ENCODE measurements at regions not wholly inside any gene's neighbourhood (a gene's known extent, or its start where the extent isn't known, plus 50 kb on each side); places are given as distances from the start of the nearest gene placed in this dataset.

GRCh38 chr6:156695742-156696141 is 81.4 kb upstream of the ARID1B start:
- no peak overlapping the region for H3K4me3 ChIP-seq (ENCODE audit: low read depth, low read length)
- no peak for TF ChIP-seq MYC (IDR thresholded peaks at IDR 0.05; ENCODE audit: low read depth, low read length)
- TF ChIP-seq CTCF (IDR thresholded peaks at IDR 0.05; ENCODE audit: low read depth, low read length), result no peak
- TF ChIP-seq MAX (IDR thresholded peaks at IDR 0.05; ENCODE audit: low read depth, low read length), result no peak
- no peak for TF ChIP-seq POLR2A (IDR thresholded peaks at IDR 0.05; ENCODE audit: extremely low read depth, insufficient read length)
- no peak for DNase-seq (ENCODE audit: low read depth)

GRCh38 chr6:156694679-156695078 is 82.5 kb upstream of the ARID1B start:
- TF ChIP-seq MAX (IDR thresholded peaks at IDR 0.05; ENCODE audit: low read depth, low read length) (no peak), MYC (IDR thresholded peaks at IDR 0.05; ENCODE audit: low read depth, low read length) (no peak), POLR2A (IDR thresholded peaks at IDR 0.05; ENCODE audit: extremely low read depth, insufficient read length) (no peak), CTCF (IDR thresholded peaks at IDR 0.05; ENCODE audit: low read depth, low read length) (no peak)

GRCh38 chr6:156691018-156691417 is 86.2 kb upstream of the ARID1B start:
- H3K4me3 ChIP-seq (ENCODE audit: low read depth, low read length), result no peak overlapping the region
- TF ChIP-seq MAX (IDR thresholded peaks at IDR 0.05; ENCODE audit: low read depth, low read length) (no peak), POLR2A (IDR thresholded peaks at IDR 0.05; ENCODE audit: extremely low read depth, insufficient read length) (no peak)
- DNase-seq (ENCODE audit: low read depth), result no peak

More at GRCh38 chr6:156694679-156695078, 82.5 kb upstream of the ARID1B start:
- DNase-seq (ENCODE audit: low read depth), result no peak
- no peak overlapping the region for H3K4me3 ChIP-seq (ENCODE audit: low read depth, low read length)

- TF ChIP-seq MAX (IDR thresholded peaks at IDR 0.05; ENCODE audit: low read depth, low read length), result peak; percentile 86
- no peak for TF ChIP-seq POLR2A (IDR thresholded peaks at IDR 0.05; ENCODE audit: extremely low read depth, insufficient read length)
- 0 out of 2 replicates have a peak, but pooled peaks have one; percentile 55 for TF ChIP-seq MYC (IDR thresholded peaks at IDR 0.05; ENCODE audit: low read depth, low read length)
- no peak for TF ChIP-seq CTCF (IDR thresholded peaks at IDR 0.05; ENCODE audit: low read depth, low read length)
- DNase-seq (ENCODE audit: low read depth), result peak; percentile 29
- no peak overlapping the region for H3K4me3 ChIP-seq (ENCODE audit: low read depth, low read length)
These were observed 87.5 kb upstream of the ARID1B start for GRCh38 chr6:156689656-156690055.

- TF ChIP-seq MYC (IDR thresholded peaks at IDR 0.05; ENCODE audit: low read depth, low read length) (no peak), CTCF (IDR thresholded peaks at IDR 0.05; ENCODE audit: low read depth, low read length) (no peak)
- DNase-seq (ENCODE audit: low read depth), result no peak
- H3K4me3 ChIP-seq (ENCODE audit: low read depth, low read length), result no peak overlapping the region
These were observed 88.6 kb upstream of the ARID1B start for GRCh38 chr6:156688620-156688971.

- no peak for TF ChIP-seq CTCF (IDR thresholded peaks at IDR 0.05; ENCODE audit: low read depth, low read length)
- no peak for DNase-seq (ENCODE audit: low read depth)
- H3K4me3 ChIP-seq (ENCODE audit: low read depth, low read length), result peak overlapping the region; percentile 56
These were observed 89.2 kb upstream of the ARID1B start for GRCh38 chr6:156687789-156688619.
